CD4-positive, alpha-beta T cell (primary cell): ENCODE measurements at regions not wholly inside any gene's neighbourhood (a gene's known extent, or its start where the extent isn't known, plus 50 kb on each side); places are given as distances from the start of the nearest gene placed in this dataset.

Experiments
- ATAC-seq: fragments of 200-7000 bp; cut with Tn5 transposase; one replicate; pipeline ENCODE4 v1.10.0; 2022; ENCODE audit warnings: mild to moderate bottlenecking; ENCODE audit not compliant: poor library complexity
- CTCF ChIA-PET: fragments of 350-600 bp; sonication (Branson Sonifier 250); formaldehyde crosslinking; loops from one replicate; lab custom pipeline; 2021; ENCODE audit warnings: antibody characterized with exemption, inconsistent platforms; lab: Charles Lee
- POLR2A ChIA-PET: fragments of 350-600 bp; sonication (Branson Sonifier 250); formaldehyde crosslinking; loops from one replicate; lab custom pipeline; 2021; ENCODE audit warnings: antibody characterized with exemption, inconsistent platforms; lab: Charles Lee
- DNase-seq, 14 experiments: peaks; one replicate each; pipeline ENCODE4 v3.0.0-alpha.2; 2013 to 2020; ENCODE audit warnings: mixed read lengths in 2 of 14
- H3K27ac ChIP-seq, 2 donors: one replicate each; pipeline versions ENCODE4 v1.5.1 to v1.7.0; 2013; ENCODE audit warnings: low read length in 2 of 2, low read depth in 1 of 2, mild to moderate bottlenecking in 1 of 2
- H3K27me3 ChIP-seq, 2 experiments: 1 replicate in 1 of 2; 2 replicates in 1 of 2; pipeline versions ENCODE4 v1.6.1 to v1.7.0; 2013; ENCODE audit warnings: low read length in 2 of 2, control low read depth in 1 of 2, mild to moderate bottlenecking in 1 of 2, moderate library complexity in 1 of 2; ENCODE audit not compliant: insufficient read depth in 2 of 2, control insufficient read depth in 1 of 2
- H3K36me3 ChIP-seq: one replicate; pipeline ENCODE4 v1.6.1; 2013; ENCODE audit warnings: low read length, control low read depth; ENCODE audit not compliant: insufficient read depth
- H3K4me1 ChIP-seq: one replicate; pipeline ENCODE4 v1.6.1; 2013; ENCODE audit warnings: low read length, control low read depth; ENCODE audit not compliant: insufficient read depth
- H3K4me3 ChIP-seq: one replicate; pipeline ENCODE4 v1.5.1; 2013; ENCODE audit warnings: mild to moderate bottlenecking, low read length, moderate library complexity
- H3K9me3 ChIP-seq, 2 experiments: 1 replicate in 1 of 2; 2 replicates in 1 of 2; pipeline versions ENCODE4 v1.6.1 to v1.7.0; 2013; ENCODE audit warnings: low read length in 2 of 2, mild to moderate bottlenecking in 2 of 2, control low read depth in 1 of 2, moderate library complexity in 1 of 2; ENCODE audit not compliant: control insufficient read depth in 1 of 2, insufficient read depth in 1 of 2
- H3K27ac Mint-ChIP-seq: one replicate; pipeline ENCODE4 v1.8.0; 2020; ENCODE audit warnings: mixed read lengths
- H3K27me3 Mint-ChIP-seq: one replicate; pipeline ENCODE4 v1.8.0; 2021; ENCODE audit warnings: mixed read lengths
- H3K36me3 Mint-ChIP-seq: one replicate; pipeline ENCODE4 v1.8.0; 2021; ENCODE audit warnings: low read depth, mixed read lengths
- H3K4me1 Mint-ChIP-seq: one replicate; pipeline ENCODE4 v1.8.0; 2021; ENCODE audit warnings: low read depth, mixed read lengths
- H3K4me3 Mint-ChIP-seq: one replicate; pipeline ENCODE4 v1.8.0; 2020; ENCODE audit warnings: mild to moderate bottlenecking, mixed read lengths
- H3K9me3 Mint-ChIP-seq: one replicate; pipeline ENCODE4 v1.8.0; 2020; ENCODE audit warnings: mixed read lengths
- CTCF ChIP-seq: fragments of 200-600 bp; IDR thresholded peaks from one replicate; pipeline ENCODE4 v1.8.0; 2022; ENCODE audit warnings: antibody characterized with exemption, mild to moderate bottlenecking
- intact Hi-C, 2 experiments: fragments of 100-400 bp; cut with DNase I in 1 of 2; cut with micrococcal nuclease in 1 of 2; formaldehyde crosslinking; loops; one replicate each; pipeline versions ENCODE4 v1.15.1 to v1.9.0; 2023 to 2025; cut with DNase I, micrococcal nuclease

GRCh38 chr15:94587113-94587512 is 355.8 kb downstream of the MCTP2 start:
- DNase-seq: no peak
- Histone ChIP-seq H3K27ac (no peak overlapping the region), H3K9me3 (no peaks in the 10 kb centered on the region), H3K4me3 (no peak overlapping the region), H3K4me1 (peaks cover 21% of the 10 kb centered on the region), H3K36me3 (no peaks in the 10 kb centered on the region), H3K27me3 (peaks cover 6% of the 10 kb centered on the region in 2 experiments)
- CTCF ChIA-PET: no interaction called here
- Mint-ChIP-seq H3K27me3 (peaks cover 80% of the 10 kb centered on the region), H3K27ac (no peak overlapping the region), H3K9me3 (no peaks in the 10 kb centered on the region), H3K4me1 (peaks cover 25% of the 10 kb centered on the region), H3K36me3 (no peaks in the 10 kb centered on the region), H3K4me3 (no peak overlapping the region)
- intact Hi-C loops: no loop called here
- TF ChIP-seq CTCF: no peak
- ATAC-seq: no peak
- POLR2A ChIA-PET: no interaction called here

GRCh38 chr15:94588993-94589392 is 357.6 kb downstream of the MCTP2 start:
- CTCF ChIA-PET: no interaction called here
- ATAC-seq: no peak
- no peak overlapping the region for H3K4me3 ChIP-seq
- H3K9me3 ChIP-seq: no peaks in the 10 kb centered on the region
- Mint-ChIP-seq H3K9me3 (no peaks in the 10 kb centered on the region), H3K4me1 (peaks cover 20% of the 10 kb centered on the region), H3K27me3 (peaks cover 78% of the 10 kb centered on the region), H3K36me3 (no peaks in the 10 kb centered on the region), H3K27ac (no peak overlapping the region), H3K4me3 (no peak overlapping the region)
- intact Hi-C loops: no loop called here
- H3K27ac ChIP-seq: no peak overlapping the region
- POLR2A ChIA-PET: no interaction called here
- H3K27me3 ChIP-seq: peaks cover 4 to 10% of the 10 kb centered on the region in 2 experiments
- H3K36me3 ChIP-seq: no peaks in the 10 kb centered on the region
- DNase-seq: no peak
- TF ChIP-seq CTCF: no peak
- peaks cover 17% of the 10 kb centered on the region for H3K4me1 ChIP-seq

DNA sequence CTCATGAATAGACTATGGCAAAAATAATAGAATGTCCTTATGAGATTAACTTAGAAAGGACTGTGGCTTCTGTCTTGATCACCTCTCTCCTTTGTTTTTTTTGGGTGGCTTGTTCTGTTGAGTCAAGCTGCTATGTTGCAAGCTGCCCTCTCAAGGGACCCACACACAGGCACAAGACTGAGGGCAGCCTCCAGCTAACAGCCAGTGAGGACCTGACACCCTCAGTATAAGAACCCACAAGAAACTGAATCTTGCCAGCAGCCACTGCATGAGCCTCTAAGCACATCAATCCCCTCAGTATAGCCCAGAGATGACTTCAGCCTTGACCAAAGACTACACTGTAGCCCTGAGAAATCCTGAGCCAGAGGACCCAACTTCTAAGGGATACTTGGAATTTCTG is 361.1 kb downstream of the MCTP2 start:
- H3K9me3 ChIP-seq: no peaks in the 10 kb centered on the region
- H3K4me1 ChIP-seq: no peaks in the 10 kb centered on the region
- H3K36me3 ChIP-seq: no peaks in the 10 kb centered on the region
- no peak for ATAC-seq
- H3K27ac ChIP-seq: no peak overlapping the region
- H3K9me3 Mint-ChIP-seq: no peaks in the 10 kb centered on the region
- no peaks in the 10 kb centered on the region for H3K36me3 Mint-ChIP-seq
- ChIA-PET POLR2A (no interaction called here), CTCF (no interaction called here)
- H3K27ac Mint-ChIP-seq: no peak overlapping the region
- DNase-seq: no peak
- peaks cover 73% of the 10 kb centered on the region for H3K27me3 Mint-ChIP-seq
- H3K27me3 ChIP-seq: peaks cover 2 to 14% of the 10 kb centered on the region in 2 experiments
- H3K4me1 Mint-ChIP-seq: no peaks in the 10 kb centered on the region
- intact Hi-C loops: no loop called here
- no peak overlapping the region for H3K4me3 Mint-ChIP-seq
- no peak overlapping the region for H3K4me3 ChIP-seq
- no peak for TF ChIP-seq CTCF
